H4 (cell line): ENCODE measurements at regions not wholly inside any gene's neighbourhood (a gene's known extent, or its start where the extent isn't known, plus 50 kb on each side); places are given as distances from the start of the nearest gene placed in this dataset.
"Not testable (repeated sequence)": the region's sequence is repeated elsewhere in the genome, so short reads cannot be mapped to it uniquely, and the experiment has no call there.

Experiments
- DNase-seq: peaks from one replicate; pipeline ENCODE4 v3.0.0-alpha.2; 2015; ENCODE audit warnings: low spot score

DNA sequence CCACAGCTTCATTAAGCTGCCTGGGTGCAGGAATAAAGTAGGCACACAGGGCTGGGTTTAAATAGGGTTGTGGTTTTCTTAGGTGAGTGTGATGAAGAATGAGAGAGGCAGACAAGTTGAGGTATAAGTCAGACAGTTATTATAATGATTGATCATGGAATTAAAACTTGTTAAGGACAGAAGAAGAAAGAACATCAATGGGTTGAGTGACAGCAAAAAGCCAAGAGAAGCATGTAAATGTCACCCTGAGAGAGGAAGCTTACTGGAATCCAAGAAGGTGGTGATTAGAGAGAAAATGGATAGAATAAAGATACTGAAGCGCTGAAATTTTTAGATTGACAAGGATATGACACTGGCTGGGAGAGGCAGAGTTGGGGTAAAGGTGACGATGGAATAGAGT, 325.2 kb upstream of the SLITRK1 start:
- no peak for DNase-seq

DNA sequence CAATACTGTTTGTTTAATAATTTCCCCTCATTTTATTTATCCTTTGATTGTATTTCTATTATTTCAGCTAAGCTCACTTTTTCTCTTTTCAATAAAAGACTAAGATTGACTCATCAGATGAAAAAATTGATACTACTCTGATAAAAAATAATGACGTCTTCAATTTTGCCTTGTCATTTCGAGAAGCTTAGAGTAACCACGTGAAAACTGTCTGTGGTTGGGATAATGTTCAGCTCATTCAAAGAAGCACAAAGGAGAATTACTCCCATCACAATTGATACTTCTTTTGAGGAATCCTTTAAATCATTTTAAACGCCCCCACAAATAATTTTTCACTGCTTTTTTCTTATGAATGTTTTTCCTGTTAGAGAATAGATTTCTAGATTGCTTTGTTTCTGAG, 318.7 kb upstream of the SLITRK1 start:
- DNase-seq: no peak

DNA sequence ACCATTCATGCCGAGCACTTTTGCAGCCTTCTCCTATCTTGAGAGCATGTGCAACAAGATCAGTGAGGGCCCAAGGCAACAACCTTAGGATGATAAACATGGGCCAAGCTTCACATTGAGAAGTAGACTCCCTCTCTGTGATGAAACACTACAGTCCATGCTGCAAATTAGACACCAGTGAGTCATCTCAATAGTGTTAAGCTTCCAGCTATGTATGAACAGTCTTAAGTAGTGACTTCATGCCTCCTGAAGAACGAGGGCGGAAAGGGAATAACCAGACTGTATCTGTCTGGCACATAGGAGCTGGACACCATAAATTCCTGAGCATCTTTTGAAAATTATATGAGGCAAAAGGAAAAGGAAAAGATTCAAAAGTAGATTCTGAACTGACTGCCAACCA, 309.9 kb upstream of the SLITRK1 start:
- DNase-seq: peak; percentile 48

DNA sequence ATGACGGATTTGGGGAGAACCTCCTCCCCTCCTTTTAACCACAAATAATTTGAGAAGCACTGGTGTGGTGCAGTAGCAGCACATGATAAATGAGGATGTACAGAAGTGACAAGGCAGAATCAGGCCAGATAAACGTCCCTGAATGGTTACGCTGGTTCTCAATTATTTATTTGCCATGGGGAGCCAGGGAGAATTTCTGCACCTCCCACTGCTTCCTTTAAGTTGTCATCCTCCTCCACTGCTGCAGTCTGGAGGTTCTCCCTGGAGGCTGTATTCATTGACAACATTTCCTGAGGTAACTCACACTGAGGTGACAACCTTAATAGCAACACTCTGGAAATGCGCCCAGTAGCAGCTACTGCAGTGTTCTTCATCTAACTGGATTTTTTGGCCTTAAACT, 308.9 kb upstream of the SLITRK1 start:
- no peak for DNase-seq

DNA sequence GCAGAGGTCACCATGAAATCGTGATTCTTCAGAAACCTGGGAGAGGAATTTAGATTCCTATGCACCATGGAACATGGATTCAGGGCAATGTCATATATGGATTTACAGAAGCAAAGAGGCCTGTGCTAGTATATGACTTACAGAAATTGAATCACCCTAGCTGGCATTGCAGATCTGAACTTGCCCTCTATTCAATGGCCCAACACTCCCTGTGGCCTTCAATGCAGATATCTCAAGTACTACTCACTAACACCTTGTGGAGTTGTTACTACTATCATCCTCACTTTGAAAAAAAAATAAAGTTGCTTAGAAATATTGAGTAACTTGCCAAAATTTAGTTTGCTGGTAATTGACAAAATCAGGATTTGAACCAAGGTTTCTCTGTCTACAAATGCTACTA, 305.4 kb upstream of the SLITRK1 start:
- DNase-seq: no peak

DNA sequence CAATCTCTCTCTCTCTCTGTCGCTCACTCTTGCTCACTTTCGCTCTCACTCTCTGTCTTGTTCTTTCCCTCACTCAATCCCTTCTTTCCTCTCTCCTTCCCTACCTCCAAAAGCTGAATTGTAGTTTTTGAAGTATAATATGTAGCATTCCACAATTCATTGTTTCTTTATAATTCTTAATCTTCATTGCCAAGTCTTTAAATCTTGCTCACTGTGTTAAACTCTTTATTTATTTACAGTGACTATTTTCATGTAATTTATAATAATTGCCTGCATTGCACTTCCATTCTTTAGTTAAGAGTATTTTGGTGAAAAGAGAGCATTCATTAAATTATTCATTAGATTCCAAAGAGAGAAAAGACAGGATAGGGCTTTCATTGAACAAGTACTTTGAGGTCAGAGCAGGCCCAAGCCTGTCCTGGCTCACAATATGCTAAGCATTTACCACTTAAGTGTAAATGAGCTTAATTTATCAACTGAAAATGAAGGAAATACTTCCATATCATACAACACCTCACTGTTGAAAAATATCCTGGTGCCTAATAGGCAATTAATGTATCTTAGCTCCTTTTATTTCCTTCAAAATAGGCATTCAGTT, 257.4 kb upstream of the SLITRK1 start:
- no peak for DNase-seq

DNA sequence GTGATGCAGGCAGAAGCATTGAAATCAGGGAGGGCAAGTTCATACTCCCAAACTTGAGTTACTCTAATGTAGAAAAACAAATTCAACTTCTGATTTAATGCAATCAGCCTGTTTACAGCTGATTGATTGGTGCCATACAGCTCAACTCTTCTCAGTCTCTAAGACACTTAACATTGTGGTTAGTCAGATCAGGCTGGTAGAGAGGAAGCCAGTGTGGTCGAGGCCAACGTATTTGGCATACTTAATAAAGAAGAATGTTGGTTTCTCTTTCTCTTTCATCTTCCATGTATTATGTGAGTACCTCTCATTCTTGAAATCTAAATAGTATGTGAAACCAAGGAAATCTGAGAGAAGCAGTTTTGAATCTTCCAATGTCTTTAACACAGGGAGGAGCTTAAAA, 255.0 kb upstream of the SLITRK1 start:
- peak; percentile 68 for DNase-seq

DNA sequence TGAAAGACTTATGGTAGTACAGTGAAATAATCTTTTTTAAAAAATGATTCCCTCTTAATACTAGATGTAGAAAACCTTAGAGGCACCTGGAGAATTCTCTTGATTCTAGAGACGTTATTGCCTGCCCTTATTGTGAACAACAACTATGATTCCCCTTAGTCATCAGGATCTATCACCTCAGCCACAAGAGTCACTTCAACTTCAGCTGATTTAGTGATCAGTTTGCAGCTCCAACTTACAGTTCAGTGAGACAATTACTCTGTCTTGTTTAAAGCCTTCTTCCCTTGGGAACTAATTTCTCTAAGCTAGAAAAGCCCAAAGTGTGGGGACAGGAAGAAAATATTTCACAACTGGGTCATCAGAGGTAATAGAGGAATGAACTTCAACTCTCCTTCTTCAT, 254.3 kb upstream of the SLITRK1 start:
- DNase-seq: no peak

DNA sequence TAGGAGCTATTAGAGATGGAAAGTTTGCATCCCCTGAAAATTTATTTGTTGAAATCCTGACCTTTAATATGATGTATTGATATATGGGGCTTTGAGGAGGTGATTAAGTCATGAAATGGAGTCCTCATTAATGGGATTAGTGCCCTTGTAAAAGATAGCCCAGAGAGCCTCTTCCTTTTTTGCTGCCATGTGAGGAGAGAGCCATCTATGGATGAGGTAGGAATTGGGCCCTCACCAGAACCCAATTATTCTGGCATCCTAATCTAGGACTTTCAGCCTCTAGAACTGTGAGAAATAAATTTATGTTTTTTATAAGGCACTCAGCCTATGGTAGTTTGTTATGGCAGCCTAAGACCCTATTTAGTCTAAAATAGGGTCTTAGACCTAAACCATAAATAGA, 250.2 kb upstream of the SLITRK1 start:
- no peak for DNase-seq

DNA sequence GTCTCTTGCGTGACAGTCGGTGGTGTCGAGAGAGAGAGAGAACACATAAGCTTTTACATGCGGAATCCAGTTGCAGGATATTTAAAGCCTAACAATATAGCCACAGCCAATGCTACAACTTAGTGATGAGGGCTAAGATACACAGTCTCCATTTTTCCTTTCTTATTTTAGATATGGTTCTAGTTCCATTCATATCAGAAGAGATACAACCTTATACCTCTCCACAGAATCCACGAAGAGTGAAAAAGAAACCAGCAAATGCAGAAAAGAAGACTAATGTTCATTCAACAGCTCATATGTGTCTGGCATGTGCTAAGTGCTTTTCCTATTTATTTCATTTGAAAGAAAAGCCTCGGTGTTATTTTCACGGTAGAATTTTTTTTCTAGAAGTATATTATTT, 249.0 kb upstream of the SLITRK1 start:
- DNase-seq: no peak

DNA sequence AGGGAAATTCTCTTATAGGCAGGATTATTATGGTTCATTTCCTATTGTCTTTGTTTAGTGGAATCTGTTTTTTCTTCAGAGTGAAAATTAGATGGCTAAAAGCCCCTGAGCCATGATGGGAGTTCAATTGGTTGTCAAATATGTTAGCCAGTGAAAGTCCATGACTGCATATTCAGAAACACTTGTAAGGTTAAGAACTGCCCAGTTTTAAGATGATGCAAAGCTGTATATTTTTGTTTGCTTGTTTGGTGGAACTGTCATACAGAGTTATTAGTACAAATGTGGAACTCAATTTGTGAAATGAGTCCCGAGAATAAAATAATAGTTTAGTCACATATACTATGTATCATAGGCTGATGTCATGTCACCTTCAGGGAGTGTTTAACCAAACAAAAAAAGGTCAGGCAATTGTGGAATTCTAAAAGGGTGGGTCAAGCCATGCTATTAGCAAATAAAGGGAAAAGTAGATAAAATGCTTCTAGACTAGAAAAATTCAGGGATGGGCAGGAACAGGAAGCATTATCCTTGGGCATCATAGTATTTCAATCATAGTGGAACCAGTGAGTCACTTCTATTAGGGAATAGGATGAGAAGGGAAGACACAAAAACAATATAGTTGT, 248.3 kb upstream of the SLITRK1 start:
- DNase-seq: no peak

DNA sequence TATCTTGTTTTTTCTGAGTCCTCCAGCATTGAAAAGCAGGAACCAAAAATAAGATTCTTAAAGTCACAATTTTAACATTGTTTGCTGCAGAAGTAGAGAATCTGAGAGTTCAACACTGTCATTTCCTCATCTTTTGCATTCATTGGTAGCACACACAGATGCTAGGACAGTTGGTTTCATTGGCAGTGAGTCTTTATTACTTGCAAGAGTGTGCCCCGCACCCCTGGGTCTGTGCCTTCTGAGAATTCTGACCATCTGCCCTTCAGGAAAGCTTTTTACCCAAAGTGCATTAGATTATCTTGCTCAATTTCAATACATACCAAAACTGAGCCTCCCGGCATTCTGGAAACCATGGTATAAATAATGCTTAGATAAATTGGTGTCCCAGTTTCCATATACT, 247.7 kb upstream of the SLITRK1 start:
- no peak for DNase-seq

DNA sequence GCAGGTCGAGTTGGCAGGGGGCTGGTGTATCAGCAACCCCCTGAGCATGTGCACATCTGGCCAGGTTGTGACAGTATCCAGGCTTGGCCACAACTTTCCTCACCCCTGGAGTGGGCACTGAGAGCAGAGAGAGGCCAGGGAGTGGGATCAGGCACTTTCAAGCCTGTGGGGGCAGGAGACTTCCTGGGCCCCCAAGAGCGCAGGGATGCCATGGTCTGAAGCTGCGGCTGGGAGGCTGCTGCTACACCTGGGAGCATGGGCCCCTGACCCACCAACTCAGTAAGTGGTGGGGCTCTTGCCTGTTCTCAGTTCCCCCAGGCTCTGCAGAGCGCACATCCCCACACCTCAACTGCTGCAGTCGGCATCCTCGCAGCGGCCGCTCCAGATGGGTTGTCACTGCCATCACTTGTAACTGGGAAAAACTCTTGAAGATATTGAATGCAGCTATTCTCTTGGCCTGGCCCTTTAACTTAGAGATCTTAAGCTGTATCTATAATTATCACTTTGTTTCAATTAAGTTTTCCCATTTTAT, 245.4 kb upstream of the SLITRK1 start:
- DNase-seq: no peak

DNA sequence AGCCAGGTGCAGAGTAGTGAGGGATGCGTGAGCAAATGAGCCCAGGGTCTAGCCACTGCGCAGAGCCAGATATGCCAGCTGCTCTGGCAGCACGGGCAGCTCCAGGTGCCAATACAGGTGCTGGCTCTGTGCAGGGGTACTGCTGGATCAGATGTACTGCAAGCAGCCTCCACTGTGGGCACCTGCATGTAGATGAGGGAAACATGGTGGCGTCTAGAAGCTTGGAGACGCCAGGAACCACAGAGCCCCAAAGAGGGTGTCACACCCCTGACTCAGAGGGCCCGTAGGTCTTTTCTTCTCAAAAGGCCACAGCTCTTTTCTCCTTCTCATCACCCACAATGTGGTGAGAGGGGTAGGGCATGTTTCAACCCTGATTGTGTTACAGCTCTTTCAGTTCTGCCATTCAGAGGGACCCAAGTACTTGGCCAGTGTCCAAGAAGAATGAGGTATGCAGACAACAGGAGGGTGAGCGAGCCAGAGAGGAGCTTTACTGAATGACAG, 244.4 kb upstream of the SLITRK1 start:
- DNase-seq: peak; percentile 25

DNA sequence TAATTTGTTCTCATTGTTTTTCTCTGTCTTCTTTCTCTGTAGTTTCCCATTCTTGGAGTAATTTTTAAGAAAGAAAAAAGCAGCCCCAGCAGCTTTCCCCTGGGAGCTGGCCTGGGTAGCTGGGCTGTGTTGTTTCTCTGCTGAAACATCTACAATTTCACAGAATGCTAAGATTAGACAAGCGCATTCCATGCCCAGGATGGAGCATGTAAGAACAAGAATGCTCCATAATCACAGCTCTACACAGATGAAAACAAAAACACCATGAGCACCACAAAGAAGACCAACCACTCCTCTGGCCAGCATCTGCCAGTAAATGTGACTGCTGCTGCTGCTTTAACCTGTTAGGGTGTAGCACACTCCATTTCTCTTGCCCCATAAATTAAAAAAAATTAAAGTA, 239.2 kb upstream of the SLITRK1 start:
- DNase-seq: no peak

DNA sequence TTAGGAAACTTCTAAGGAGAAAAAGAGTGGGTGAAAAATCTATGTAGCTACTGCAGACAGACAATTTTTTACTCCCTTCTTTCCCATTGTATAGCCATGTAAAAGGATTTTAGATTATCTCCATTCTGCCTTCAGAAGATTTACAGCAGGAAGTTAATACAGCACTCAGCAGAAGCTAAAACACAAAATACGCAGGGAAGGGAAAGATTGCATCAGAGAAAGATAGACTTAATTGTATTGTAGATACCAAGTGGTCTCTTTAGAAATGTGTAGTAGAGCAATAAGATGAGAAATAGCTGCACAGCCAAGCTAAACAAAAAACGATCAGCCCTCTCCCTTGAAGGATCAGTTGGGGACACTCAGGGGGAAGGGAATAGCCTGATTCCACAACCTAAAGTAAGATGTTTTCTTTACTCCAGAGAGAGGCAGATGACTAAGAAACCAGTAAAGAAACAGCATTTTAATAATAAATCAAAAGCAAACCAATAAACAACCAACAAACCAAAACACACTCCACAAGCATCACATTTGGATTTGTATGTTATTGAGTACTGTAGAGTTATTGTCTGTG, 236.7 kb upstream of the SLITRK1 start:
- DNase-seq: no peak

DNA sequence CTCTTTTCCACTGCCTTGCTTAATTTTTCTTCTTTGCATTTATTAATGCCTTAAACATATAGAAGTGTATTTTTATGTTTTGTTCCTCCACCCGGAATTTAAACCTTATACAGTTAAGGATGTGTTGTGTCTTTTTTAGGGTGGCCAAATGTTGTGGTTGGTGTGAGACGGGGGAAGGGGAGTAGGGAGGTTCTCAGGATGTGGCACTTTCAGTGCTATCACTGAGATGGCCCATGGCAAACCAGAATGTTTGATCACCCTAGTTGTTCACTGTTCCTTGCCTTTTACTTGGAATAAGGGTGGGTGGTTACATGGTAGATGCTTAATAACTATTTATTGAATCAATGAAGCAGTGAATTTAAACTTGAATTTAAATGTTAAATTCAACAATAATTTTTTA, 216.0 kb upstream of the SLITRK1 start:
- DNase-seq: no peak

DNA sequence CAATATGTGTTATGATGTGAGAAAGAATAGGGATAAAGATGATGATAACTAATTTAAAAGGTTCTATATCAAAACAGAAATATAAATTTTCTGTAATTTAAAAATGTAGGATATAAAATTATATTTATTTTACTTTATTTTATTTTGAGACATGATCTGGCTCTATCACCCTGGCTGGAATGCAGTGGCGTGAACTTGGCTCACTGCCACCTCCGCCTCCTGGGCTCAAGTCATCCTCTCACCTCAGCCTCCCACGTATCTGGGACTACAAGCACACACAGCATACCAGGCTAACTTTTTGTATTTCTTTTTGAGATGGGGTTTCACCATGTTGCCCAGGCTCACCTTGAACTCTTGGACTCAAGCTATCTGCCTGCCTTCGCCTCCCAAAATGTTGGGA, 214.9 kb upstream of the SLITRK1 start:
- no peak for DNase-seq

DNA sequence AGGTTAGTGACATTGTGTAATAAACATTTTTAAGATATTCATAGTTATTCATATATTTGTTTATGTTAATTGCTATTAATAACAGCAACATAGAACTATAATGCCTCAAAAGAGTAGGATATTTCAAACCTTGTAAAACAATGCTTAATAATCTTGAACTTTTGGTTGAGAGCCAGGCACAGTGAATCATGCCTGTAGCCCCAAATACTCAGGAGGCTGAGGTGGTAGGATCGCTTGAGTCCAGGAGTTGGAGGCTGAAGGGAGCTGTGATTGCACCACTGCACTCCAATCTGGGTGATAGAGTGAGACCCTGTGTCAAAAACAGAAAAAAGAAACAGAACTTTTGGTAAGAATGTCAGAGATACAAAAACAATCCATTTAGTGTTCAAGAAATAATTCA, 213.9 kb upstream of the SLITRK1 start:
- DNase-seq: no peak

DNA sequence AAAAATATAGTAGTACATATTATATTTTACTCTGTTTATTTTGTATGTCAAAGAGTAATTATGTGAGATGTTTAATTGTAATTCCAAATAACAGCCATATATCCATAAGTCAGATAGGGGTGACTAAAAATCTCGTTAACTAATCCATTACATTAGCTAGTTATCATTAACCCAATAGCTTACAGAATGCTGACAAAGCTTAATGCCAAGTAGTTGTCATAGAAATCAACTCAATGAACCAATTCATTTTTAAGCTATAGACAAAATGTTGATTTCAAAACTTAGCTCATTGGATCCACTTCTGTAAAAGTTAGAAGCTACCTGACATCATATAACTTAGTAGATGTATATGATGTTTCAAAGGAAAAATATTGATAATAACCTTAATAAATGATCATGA, 206.7 kb upstream of the SLITRK1 start:
- no peak for DNase-seq

DNA sequence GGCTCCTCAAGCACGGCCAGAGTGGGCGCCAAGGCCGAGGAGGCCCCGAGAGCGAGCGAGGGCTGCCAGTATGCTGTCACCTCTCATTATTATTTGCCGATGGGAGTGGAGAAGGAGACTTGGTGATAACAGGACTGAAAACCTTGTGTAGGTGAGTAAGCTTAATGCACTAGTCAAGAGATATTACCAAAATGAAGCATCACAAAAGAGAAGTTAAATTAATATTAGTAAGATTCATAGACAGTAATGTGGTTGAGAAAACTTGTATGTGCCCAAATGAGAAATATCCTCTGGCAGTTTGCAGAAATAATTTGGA, 204.5 kb upstream of the SLITRK1 start:
- no peak for DNase-seq

DNA sequence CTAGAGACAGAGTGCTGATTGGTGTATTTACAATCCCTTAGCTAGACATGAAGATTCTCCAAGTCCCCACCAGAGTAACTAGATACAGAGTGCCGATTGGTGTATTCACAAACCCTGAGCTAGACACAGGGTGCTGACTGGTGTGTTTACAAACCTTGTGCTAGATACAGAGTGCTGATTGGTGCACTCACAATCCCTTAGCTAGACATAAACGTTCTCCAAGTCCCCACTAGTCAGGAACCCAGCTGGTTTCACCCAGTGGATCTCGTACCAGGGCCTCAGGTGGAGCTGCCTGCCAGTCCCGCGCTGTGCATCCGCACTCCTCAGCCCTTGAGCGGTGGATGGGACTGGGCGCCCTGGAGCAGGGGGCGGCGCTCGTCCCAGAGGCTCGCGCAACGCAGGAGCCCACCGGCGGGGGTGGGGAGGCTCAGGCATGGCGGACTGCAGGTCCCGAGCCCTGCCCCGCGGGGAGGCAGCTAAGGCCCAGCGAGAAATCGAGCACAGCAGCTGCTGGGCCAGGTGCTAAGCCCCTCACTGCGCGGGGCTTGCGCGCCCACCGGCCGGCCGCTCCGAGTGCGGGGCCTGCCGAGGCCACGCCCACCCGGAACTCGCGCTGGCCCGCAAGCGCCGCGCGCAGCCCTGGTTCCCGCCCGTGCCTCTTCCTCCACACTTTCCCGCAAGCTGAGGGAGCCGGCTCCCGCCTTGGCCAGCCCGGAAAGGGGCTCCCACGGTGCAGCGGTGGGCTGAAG, 204.0 kb upstream of the SLITRK1 start:
- DNase-seq: not testable (repeated sequence)

DNA sequence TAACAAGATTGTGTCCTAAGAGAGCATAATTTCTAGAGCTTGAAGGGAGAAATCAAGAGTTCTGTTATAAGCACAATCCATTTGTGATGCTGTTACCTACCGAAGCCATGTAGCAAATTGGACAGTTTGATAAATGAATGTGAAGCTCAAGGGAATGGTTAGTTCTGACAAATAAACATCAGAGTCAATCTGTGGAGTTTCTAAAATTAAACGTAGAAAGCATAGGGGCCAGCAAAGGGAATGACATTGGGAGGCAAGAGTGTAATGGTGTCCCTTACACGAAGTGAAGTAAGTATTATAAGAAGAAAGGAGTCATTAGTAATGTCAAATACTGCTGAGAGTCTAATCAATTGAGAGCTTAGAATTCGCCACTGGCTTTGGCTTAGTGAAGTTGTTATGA, 200.2 kb upstream of the SLITRK1 start:
- DNase-seq: no peak
